ENCODE measurements at regions not wholly inside any gene's neighbourhood (a gene's known extent, or its start where the extent isn't known, plus 50 kb on each side); places are given as distances from the start of the nearest gene placed in this dataset.

GRCh38 chr18:1849386-1849785, 721.9 kb downstream of the METTL4 start:
- TF ChIP-seq CTCF (IDR thresholded peaks at IDR 0.05; ENCODE audit: insufficient read depth, low read depth, low read length) (no peak), EZH2 (IDR thresholded peaks at IDR 0.05; ENCODE audit: insufficient read depth, low read length) (no peak)

All from astrocyte (in vitro differentiated cells and primary cell).